ENCODE measurements at regions not wholly inside any gene's neighbourhood (a gene's known extent, or its start where the extent isn't known, plus 50 kb on each side); places are given as distances from the start of the nearest gene placed in this dataset.

DNA sequence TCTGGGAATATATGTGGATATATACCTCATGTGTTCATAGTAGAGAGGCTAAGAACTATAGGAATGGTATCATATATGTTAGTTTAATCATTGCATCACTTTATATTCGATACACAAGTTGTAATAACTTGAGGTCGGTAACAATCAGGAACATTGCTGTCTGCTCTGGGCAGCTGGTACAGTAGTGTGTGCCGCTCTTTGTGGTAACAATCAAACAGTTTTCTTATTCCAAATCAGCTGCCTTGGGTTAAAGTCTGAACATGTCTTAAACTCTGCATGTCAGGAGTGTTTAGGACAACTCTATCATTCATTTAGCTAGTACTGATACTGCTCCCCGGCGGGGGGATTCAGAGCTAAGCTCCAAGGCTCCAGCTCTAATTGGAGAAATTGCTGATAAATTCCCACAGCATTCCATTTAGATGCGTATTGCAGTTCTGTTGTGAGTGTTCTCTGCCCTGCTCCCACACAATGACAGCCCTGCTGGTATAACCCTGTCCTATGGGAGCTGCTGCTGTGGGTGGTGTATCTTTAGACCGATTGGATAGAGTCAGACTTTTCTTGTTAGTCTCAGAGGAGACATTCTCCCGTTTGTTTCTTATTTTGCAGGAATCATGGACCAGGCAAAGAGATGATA is 707.5 kb upstream of the FZD8 start:
- TF ChIP-seq, protein P1, sequence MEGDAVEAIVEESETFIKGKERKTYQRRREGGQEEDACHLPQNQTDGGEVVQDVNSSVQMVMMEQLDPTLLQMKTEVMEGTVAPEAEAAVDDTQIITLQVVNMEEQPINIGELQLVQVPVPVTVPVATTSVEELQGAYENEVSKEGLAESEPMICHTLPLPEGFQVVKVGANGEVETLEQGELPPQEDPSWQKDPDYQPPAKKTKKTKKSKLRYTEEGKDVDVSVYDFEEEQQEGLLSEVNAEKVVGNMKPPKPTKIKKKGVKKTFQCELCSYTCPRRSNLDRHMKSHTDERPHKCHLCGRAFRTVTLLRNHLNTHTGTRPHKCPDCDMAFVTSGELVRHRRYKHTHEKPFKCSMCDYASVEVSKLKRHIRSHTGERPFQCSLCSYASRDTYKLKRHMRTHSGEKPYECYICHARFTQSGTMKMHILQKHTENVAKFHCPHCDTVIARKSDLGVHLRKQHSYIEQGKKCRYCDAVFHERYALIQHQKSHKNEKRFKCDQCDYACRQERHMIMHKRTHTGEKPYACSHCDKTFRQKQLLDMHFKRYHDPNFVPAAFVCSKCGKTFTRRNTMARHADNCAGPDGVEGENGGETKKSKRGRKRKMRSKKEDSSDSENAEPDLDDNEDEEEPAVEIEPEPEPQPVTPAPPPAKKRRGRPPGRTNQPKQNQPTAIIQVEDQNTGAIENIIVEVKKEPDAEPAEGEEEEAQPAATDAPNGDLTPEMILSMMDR (IDR thresholded peaks at IDR 0.05; ENCODE audit: low read depth, low read length) = no peak
- TF ChIP-seq POLR2A (IDR thresholded peaks at IDR 0.05; ENCODE audit: extremely low read depth, insufficient read length) (no peak), MYC (IDR thresholded peaks at IDR 0.05; ENCODE audit: low read depth, low read length) (no peak)
